PC-9 (cell line): ENCODE measurements at regions not wholly inside any gene's neighbourhood (a gene's known extent, or its start where the extent isn't known, plus 50 kb on each side); places are given as distances from the start of the nearest gene placed in this dataset.
"Not testable (repeated sequence)": the region's sequence is repeated elsewhere in the genome, so short reads cannot be mapped to it uniquely, and the experiment has no call there.

ENCODE experiments used
- BruUV-seq: library from RNA; stranded (reverse); fragments of 400-500 nt; replicated peaks from 2 replicates; lab custom pipeline; 2021; lab: Mats Ljungman, UMichigan
- CTCF ChIA-PET: fragments of 300-600 bp; sonication (Branson Sonifier 250); formaldehyde crosslinking; loops from one replicate; lab custom pipeline; 2022; ENCODE audit warnings: antibody characterized with exemption; lab: Charles Lee
- POLR2A ChIA-PET: fragments of 300-600 bp; sonication (Branson Sonifier 250); formaldehyde crosslinking; loops from one replicate; lab custom pipeline; 2022; ENCODE audit warnings: antibody characterized with exemption; ENCODE audit not compliant: unreplicated experiment; lab: Charles Lee
- DNase-seq, 2 experiments: peaks; one replicate each; pipeline versions ENCODE4 v3.0.0 to v3.0.0-alpha.2; 2015 to 2022; ENCODE audit warnings: mixed read lengths in 1 of 2
- H2AFZ ChIP-seq: fragments of 200-600 bp; sonication (generic); 2 replicates; pipeline ENCODE4 v1.8.1; 2017; ENCODE audit warnings: antibody characterized with exemption
- H3F3A ChIP-seq: fragments of 200-600 bp; sonication (generic); 2 replicates; pipeline ENCODE4 v1.8.1; 2017; ENCODE audit warnings: antibody characterized with exemption, mild to moderate bottlenecking, low read depth; ENCODE audit not compliant: insufficient read depth
- H3K27ac ChIP-seq: fragments of 200-600 bp; sonication (generic); 2 replicates; pipeline ENCODE4 v1.6.1; 2016; ENCODE audit warnings: mixed run types
- H3K27me3 ChIP-seq: fragments of 200-600 bp; sonication (generic); 2 replicates; pipeline ENCODE4 v1.6.1; 2016; ENCODE audit warnings: low read depth, mixed run types; ENCODE audit not compliant: insufficient read depth
- H3K36me3 ChIP-seq: fragments of 200-600 bp; sonication (generic); 2 replicates; pipeline ENCODE4 v1.6.1; 2016; ENCODE audit warnings: low read depth, mixed run types
- H3K4me1 ChIP-seq: fragments of 200-600 bp; sonication (generic); replicated peaks from 2 replicates; pipeline ENCODE4 v1.6.1; 2016; ENCODE audit warnings: mixed run types; ENCODE audit not compliant: insufficient read depth
- H3K4me2 ChIP-seq: fragments of 200-600 bp; sonication (generic); 2 replicates; pipeline ENCODE4 v1.6.1; 2017; ENCODE audit warnings: mixed run types
- H3K4me3 ChIP-seq: fragments of 200-600 bp; sonication (generic); 2 replicates; pipeline ENCODE4 v1.6.1; 2016; ENCODE audit warnings: mixed run types
- H3K79me2 ChIP-seq: fragments of 200-600 bp; sonication (generic); 2 replicates; pipeline ENCODE4 v1.6.1; 2017; ENCODE audit warnings: low read depth, mixed run types
- H3K9me2 ChIP-seq: fragments of 200-600 bp; sonication (generic); 2 replicates; pipeline ENCODE4 v1.8.1; 2017; ENCODE audit warnings: mild to moderate bottlenecking; ENCODE audit not compliant: insufficient read depth
- H3K9me3 ChIP-seq: fragments of 200-600 bp; sonication (generic); 2 replicates; pipeline ENCODE4 v1.8.1; 2016; ENCODE audit warnings: low read depth; ENCODE audit not compliant: insufficient read depth
- H4K20me1 ChIP-seq: fragments of 200-600 bp; sonication (generic); 2 replicates; pipeline ENCODE4 v1.8.1; 2017; ENCODE audit not compliant: insufficient read depth
- EZH2 ChIP-seq: fragments of 200-600 bp; sonication (generic); IDR thresholded peaks from 2 replicates; pipeline ENCODE4 v1.8.0; 2017; ENCODE audit warnings: antibody characterized with exemption, low read depth
- intact Hi-C: fragments of 100-400 bp; cut with micrococcal nuclease; formaldehyde crosslinking; loops from one replicate; pipeline ENCODE4 v1.10.0; 2022; ENCODE audit not compliant: unreplicated experiment
- TF ChIP-seq, protein P1 (sequence below): fragments of 200-600 bp; sonication (generic); conservative IDR thresholded peaks from 2 replicates; pipeline ENCODE4 v1.6.1; 2017; ENCODE audit warnings: mixed run types, antibody characterized with exemption, mild to moderate bottlenecking, moderate library complexity

DNA sequence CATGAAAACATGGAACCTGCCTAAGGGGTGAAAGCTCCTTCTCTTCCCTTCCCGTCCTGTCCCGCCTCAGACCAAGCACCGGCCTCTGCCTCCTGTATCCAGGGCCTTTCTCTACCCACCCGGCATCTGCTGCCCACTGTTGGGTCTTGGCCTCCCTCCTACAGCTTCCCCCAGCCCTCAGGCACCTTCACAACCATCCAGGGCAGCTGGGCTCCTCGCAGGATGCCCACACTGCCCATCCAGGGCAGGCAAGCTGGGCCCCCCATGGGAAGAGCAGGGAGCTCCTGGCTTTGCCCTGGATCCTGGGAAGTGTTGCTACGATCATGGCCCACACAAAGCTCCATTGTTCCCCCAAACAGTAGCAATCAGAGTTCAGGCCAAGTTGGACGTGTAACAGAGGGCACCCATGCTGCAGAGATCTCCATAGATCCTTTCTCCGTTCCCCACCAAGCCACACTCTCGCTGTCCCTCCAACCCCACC, 206.6 kb downstream of the NDUFA10 start:
- ChIA-PET CTCF (no interaction called here), POLR2A (no interaction called here)
- intact Hi-C loops: no loop called here
- no peaks in the 10 kb centered on the region for H4K20me1 ChIP-seq
- TF ChIP-seq, protein P1, sequence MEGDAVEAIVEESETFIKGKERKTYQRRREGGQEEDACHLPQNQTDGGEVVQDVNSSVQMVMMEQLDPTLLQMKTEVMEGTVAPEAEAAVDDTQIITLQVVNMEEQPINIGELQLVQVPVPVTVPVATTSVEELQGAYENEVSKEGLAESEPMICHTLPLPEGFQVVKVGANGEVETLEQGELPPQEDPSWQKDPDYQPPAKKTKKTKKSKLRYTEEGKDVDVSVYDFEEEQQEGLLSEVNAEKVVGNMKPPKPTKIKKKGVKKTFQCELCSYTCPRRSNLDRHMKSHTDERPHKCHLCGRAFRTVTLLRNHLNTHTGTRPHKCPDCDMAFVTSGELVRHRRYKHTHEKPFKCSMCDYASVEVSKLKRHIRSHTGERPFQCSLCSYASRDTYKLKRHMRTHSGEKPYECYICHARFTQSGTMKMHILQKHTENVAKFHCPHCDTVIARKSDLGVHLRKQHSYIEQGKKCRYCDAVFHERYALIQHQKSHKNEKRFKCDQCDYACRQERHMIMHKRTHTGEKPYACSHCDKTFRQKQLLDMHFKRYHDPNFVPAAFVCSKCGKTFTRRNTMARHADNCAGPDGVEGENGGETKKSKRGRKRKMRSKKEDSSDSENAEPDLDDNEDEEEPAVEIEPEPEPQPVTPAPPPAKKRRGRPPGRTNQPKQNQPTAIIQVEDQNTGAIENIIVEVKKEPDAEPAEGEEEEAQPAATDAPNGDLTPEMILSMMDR: no peak
- H3K4me1 ChIP-seq: no peaks in the 10 kb centered on the region
- no peak for DNase-seq
- H3K9me3 ChIP-seq: no peaks in the 10 kb centered on the region
- H3K27ac ChIP-seq: no peak overlapping the region
- H3F3A ChIP-seq: no peaks in the 10 kb centered on the region
- H3K4me2 ChIP-seq: no peak overlapping the region
- no peaks in the 10 kb centered on the region for H3K9me2 ChIP-seq
- no TSS peak for BruUV-seq
- no peaks in the 10 kb centered on the region for H3K79me2 ChIP-seq
- H3K4me3 ChIP-seq: no peak overlapping the region
- no peak overlapping the region for H2AFZ ChIP-seq
- no peaks in the 10 kb centered on the region for H3K36me3 ChIP-seq
- H3K27me3 ChIP-seq: peaks cover 93% of the 10 kb centered on the region

DNA sequence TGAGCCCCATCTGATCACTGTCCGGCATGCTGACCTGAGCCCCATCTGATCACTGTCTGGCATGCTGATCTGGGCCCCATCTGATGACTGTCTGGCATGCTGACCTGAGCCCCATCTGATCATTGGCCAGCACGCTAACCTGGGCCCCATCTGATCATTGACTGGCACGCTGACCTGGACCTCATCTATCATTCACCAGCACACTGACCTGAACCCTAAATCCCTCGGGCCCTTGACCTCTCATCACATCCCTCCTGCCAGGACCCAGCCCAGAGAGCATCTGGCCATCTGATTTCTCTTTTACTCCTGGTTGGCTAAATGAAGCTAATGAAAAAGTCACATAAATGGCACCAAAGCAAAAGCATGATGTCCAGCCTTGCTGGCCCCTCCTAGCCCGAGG, 207.1 kb downstream of the NDUFA10 start:
- no TSS peak for BruUV-seq
- CTCF ChIA-PET: no interaction called here
- intact Hi-C loops: no loop called here

DNA sequence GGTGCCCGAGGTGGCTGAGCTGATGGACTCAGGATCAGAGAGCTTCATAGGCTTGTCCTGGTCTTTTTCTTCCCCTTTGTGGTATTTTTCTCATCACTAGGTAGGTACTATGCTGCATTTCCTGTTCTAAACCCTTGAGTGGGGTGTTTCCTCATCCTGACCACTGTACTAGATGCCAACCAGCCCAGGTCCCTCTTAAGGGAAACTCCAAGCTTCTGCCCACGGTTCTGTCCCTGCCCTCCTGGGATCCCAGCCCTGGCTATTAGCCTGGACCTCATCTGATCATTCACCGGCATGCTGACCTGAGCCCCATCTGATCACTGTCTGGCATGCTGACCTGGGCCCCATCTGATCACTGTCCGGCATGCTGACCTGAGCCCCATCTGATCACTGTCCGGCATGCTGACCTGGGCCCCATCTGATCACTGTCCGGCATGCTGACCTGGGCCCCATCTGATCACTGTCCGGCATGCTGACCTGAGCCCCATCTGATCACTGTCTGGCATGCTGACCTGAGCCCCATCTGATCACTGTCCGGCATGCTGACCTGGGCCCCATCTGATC, 207.6 kb downstream of the NDUFA10 start:
- H3K79me2 ChIP-seq, H3K9me3 ChIP-seq, H3K4me3 ChIP-seq, POLR2A ChIA-PET, H4K20me1 ChIP-seq, intact Hi-C loops, H3K4me2 ChIP-seq, BruUV-seq, H3K27ac ChIP-seq, H2AFZ ChIP-seq, CTCF ChIA-PET, H3K36me3 ChIP-seq, H3K4me1 ChIP-seq, H3K9me2 ChIP-seq, DNase-seq, H3F3A ChIP-seq: not testable (repeated sequence)
- peaks cover 93% of the 10 kb centered on the region for H3K27me3 ChIP-seq

More for the DNA sequence above, 207.1 kb downstream of the NDUFA10 start:
- Histone ChIP-seq H3K9me3 (no peaks in the 10 kb centered on the region), H3K4me3 (no peak overlapping the region), H2AFZ (no peak overlapping the region), H3K4me1 (no peaks in the 10 kb centered on the region), H3K27me3 (peaks cover 93% of the 10 kb centered on the region), H3K36me3 (no peaks in the 10 kb centered on the region), H3K27ac (no peak overlapping the region), H3K4me2 (no peak overlapping the region), H3K79me2 (no peaks in the 10 kb centered on the region), H3F3A (no peaks in the 10 kb centered on the region), H4K20me1 (no peaks in the 10 kb centered on the region), H3K9me2 (no peaks in the 10 kb centered on the region)
- DNase-seq: no peak
- TF ChIP-seq, protein P1: no peak
- no peak for TF ChIP-seq EZH2
- POLR2A ChIA-PET: no interaction called here
